Calu3 (cell line): ENCODE measurements at regions not wholly inside any gene's neighbourhood (a gene's known extent, or its start where the extent isn't known, plus 50 kb on each side); places are given as distances from the start of the nearest gene placed in this dataset.

Source experiments
- BruUV-seq: library from RNA; stranded (reverse); fragments of 400-500 nt; replicated peaks from 2 replicates; lab custom pipeline; 2021; lab: Mats Ljungman, UMichigan
- CTCF ChIA-PET: fragments of 300-600 bp; sonication (Branson Sonifier 250); formaldehyde crosslinking; loops from one replicate; lab custom pipeline; 2022; ENCODE audit warnings: antibody characterized with exemption; lab: Charles Lee
- DNase-seq: peaks from one replicate; pipeline ENCODE4 v3.0.0; 2022
- H3K27ac Mint-ChIP-seq: one replicate; pipeline ENCODE4 v1.8.0; 2022; ENCODE audit warnings: mixed read lengths; ENCODE audit not compliant: unreplicated experiment
- H3K27me3 Mint-ChIP-seq: one replicate; pipeline ENCODE4 v1.8.0; 2022; ENCODE audit warnings: mixed read lengths; ENCODE audit not compliant: unreplicated experiment
- H3K36me3 Mint-ChIP-seq: one replicate; pipeline ENCODE4 v1.8.0; 2022; ENCODE audit warnings: mild to moderate bottlenecking, moderate library complexity, mixed read lengths; ENCODE audit not compliant: insufficient read depth, unreplicated experiment
- H3K4me1 Mint-ChIP-seq: one replicate; pipeline ENCODE4 v1.8.0; 2022; ENCODE audit warnings: mild to moderate bottlenecking, low read depth, mixed read lengths; ENCODE audit not compliant: unreplicated experiment
- H3K4me3 Mint-ChIP-seq: one replicate; pipeline ENCODE4 v1.8.0; 2022; ENCODE audit warnings: mild to moderate bottlenecking, low read depth, moderate library complexity, mixed read lengths; ENCODE audit not compliant: unreplicated experiment
- H3K9me3 Mint-ChIP-seq: one replicate; pipeline ENCODE4 v1.8.0; 2022; ENCODE audit warnings: low read depth, mixed read lengths; ENCODE audit not compliant: unreplicated experiment
- intact Hi-C: fragments of 100-400 bp; cut with micrococcal nuclease; formaldehyde crosslinking; loops from one replicate; pipeline ENCODE4 v1.10.0; 2022; ENCODE audit not compliant: unreplicated experiment
- TF ChIP-seq, protein P1 (sequence below): fragments of 200-600 bp; IDR thresholded peaks from one replicate; pipeline ENCODE4 v1.8.0; 2022; ENCODE audit warnings: antibody characterized with exemption; ENCODE audit not compliant: unreplicated experiment

DNA sequence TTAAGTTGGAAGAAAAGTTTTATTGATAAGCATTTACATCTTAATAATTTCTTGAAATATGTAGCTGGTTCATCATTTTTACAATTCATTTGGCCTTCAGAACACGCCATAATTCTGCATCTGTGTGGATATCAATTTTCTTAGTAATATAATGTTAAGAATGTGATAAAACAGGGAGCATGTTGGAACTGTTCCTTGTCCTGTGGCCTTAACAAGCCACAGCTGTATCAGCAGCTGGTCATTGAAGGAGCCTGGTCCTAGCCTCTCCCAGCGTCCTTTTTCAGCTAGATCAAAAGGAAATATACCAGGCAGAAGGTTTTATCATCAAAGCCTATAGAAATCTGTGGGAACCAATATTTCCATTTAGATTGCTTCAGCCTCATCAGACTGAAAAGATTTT is 421.8 kb downstream of the SPRY2 start:
- no peak overlapping the region for H3K4me3 Mint-ChIP-seq
- no peaks in the 10 kb centered on the region for H3K27me3 Mint-ChIP-seq
- H3K9me3 Mint-ChIP-seq, result no peaks in the 10 kb centered on the region
- no peak for DNase-seq
- TF ChIP-seq, protein P1, sequence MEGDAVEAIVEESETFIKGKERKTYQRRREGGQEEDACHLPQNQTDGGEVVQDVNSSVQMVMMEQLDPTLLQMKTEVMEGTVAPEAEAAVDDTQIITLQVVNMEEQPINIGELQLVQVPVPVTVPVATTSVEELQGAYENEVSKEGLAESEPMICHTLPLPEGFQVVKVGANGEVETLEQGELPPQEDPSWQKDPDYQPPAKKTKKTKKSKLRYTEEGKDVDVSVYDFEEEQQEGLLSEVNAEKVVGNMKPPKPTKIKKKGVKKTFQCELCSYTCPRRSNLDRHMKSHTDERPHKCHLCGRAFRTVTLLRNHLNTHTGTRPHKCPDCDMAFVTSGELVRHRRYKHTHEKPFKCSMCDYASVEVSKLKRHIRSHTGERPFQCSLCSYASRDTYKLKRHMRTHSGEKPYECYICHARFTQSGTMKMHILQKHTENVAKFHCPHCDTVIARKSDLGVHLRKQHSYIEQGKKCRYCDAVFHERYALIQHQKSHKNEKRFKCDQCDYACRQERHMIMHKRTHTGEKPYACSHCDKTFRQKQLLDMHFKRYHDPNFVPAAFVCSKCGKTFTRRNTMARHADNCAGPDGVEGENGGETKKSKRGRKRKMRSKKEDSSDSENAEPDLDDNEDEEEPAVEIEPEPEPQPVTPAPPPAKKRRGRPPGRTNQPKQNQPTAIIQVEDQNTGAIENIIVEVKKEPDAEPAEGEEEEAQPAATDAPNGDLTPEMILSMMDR, result no peak
- intact Hi-C loops, result no loop called here
- H3K36me3 Mint-ChIP-seq, result no peaks in the 10 kb centered on the region
- H3K27ac Mint-ChIP-seq, result no peak overlapping the region
- CTCF ChIA-PET, result no interaction called here
- H3K4me1 Mint-ChIP-seq, result no peaks in the 10 kb centered on the region
- BruUV-seq, result no TSS peak

DNA sequence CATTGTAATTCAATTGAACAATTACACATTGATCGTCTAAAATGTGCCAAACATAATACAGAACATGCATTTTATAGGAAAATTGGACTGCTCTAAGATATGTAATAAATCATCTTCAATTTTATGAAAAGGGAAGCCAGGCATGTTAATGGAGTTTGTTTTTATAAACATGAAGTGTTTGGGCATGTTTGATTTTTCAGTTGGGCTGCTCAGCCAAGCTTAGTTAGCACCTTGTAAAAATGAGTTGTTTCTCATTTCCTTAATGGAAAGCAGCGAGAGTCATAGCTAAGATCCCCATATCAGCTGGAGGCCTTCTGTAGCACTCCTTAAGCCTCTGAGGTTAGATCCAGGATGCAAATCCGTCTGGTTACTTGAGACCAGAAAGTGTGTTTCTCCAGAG is 422.3 kb downstream of the SPRY2 start:
- H3K27me3 Mint-ChIP-seq, result no peaks in the 10 kb centered on the region
- no peak overlapping the region for H3K4me3 Mint-ChIP-seq
- intact Hi-C loops, result no loop called here
- TF ChIP-seq, protein P1, result no peak
- H3K4me1 Mint-ChIP-seq, result no peaks in the 10 kb centered on the region
- CTCF ChIA-PET, result no interaction called here
- no peak overlapping the region for H3K27ac Mint-ChIP-seq
- no peaks in the 10 kb centered on the region for H3K9me3 Mint-ChIP-seq
- BruUV-seq, result no TSS peak
- H3K36me3 Mint-ChIP-seq, result no peaks in the 10 kb centered on the region
- DNase-seq, result no peak

DNA sequence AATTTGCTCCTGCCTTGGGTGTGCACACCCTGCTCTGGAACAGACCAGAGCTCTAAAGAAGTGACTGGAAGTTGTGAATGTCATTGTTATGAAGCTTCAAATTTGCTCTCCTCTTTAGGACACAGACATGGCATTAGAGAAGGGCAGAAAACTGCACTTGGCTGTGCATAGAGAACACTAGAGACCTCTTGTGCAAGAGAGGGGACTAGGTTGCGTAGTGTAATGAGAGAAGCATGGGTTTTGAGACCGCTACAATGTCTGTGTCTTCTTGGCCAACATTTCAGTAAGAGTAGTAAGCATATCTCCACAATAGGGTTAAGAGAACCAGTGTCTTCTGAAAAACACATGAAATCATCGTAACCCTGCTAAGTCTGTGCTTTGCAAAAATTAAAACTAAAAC is 423.3 kb downstream of the SPRY2 start:
- TF ChIP-seq, protein P1, result no peak
- CTCF ChIA-PET, result no interaction called here
- intact Hi-C loops, result no loop called here
- no peak for DNase-seq
- no peak overlapping the region for H3K27ac Mint-ChIP-seq
- H3K27me3 Mint-ChIP-seq, result no peaks in the 10 kb centered on the region
- no peaks in the 10 kb centered on the region for H3K9me3 Mint-ChIP-seq
- no peaks in the 10 kb centered on the region for H3K36me3 Mint-ChIP-seq
- H3K4me1 Mint-ChIP-seq, result no peaks in the 10 kb centered on the region
- no TSS peak for BruUV-seq
- H3K4me3 Mint-ChIP-seq, result no peak overlapping the region

DNA sequence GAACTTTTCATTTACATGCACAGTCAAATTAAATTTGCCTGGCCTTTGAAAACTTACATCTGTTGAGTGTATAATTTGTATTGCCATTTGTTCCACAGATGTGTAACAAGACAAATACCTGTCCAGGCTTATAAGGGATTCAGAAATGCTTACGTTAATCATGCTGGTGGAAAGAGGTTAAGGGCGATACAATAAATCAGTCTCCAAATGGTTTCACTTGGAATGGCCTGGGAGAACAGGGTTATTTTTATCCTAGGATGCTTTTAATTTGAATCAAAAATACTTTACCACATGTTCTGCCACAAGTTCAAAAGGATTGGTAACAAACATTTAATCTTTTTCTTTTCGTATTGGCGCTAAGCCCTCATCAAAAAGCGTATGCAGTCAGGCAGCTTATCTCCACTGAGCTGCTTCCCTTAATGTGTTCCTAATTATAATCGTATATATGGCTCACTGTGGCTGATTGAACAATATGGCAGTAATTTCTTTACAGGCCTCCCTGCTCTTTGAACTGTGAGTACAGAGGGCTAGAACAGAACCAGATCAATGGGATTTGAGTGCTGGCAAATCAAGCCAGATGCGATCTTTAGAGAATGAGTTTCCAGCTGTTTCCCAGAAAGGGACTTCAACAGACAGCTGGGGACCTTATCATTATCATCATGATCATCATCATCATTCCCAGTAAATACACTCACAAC is 425.7 kb downstream of the SPRY2 start:
- CTCF ChIA-PET, result no interaction called here

More for the DNA sequence above, 425.7 kb downstream of the SPRY2 start:
- TF ChIP-seq, protein P1, result no peak
- no peaks in the 10 kb centered on the region for H3K36me3 Mint-ChIP-seq
- H3K4me1 Mint-ChIP-seq, result no peaks in the 10 kb centered on the region
- no peaks in the 10 kb centered on the region for H3K27me3 Mint-ChIP-seq
- no peaks in the 10 kb centered on the region for H3K9me3 Mint-ChIP-seq
- BruUV-seq, result no TSS peak
- no peak for DNase-seq
- no peak overlapping the region for H3K4me3 Mint-ChIP-seq
- intact Hi-C loops, result no loop called here
- no peak overlapping the region for H3K27ac Mint-ChIP-seq
